ENCODE measurements at regions not wholly inside any gene's neighbourhood (a gene's known extent, or its start where the extent isn't known, plus 50 kb on each side); places are given as distances from the start of the nearest gene placed in this dataset.

GRCh38 chr2:147108548-147108947 is 736.3 kb upstream of the ACVR2A start:
- Mint-ChIP-seq H3K27ac (no peak overlapping the region), H3K4me3 (no peak overlapping the region), H3K9me3 (no peaks in the 10 kb centered on the region), H3K27me3 (ENCODE audit: low read depth) (no peaks in the 10 kb centered on the region), H3K36me3 (no peaks in the 10 kb centered on the region), H3K4me1 (no peaks in the 10 kb centered on the region)
- no peak for TF ChIP-seq CTCF (IDR thresholded peaks at IDR 0.05; ENCODE audit: unreplicated experiment)
- DNase-seq (ENCODE audit: low spot score in 2 of 2, unreplicated experiment in 2 of 2): no peak

GRCh38 chr2:147101941-147102790 is 742.7 kb upstream of the ACVR2A start:
- Mint-ChIP-seq H3K27me3 (ENCODE audit: low read depth) (no peaks in the 10 kb centered on the region), H3K4me1 (peaks cover 21% of the 10 kb centered on the region), H3K9me3 (peaks cover 5% of the 10 kb centered on the region), H3K27ac (no peak overlapping the region), H3K36me3 (peaks cover 1% of the 10 kb centered on the region), H3K4me3 (no peak overlapping the region)
- TF ChIP-seq CTCF (IDR thresholded peaks at IDR 0.05; ENCODE audit: unreplicated experiment): no peak
- no peak for DNase-seq (ENCODE audit: low spot score in 2 of 2, unreplicated experiment in 2 of 2)

GRCh38 chr2:147100406-147101035 is 744.3 kb upstream of the ACVR2A start:
- Mint-ChIP-seq H3K27ac (peak overlapping the region; percentile 93), H3K9me3 (peaks cover 10% of the 10 kb centered on the region), H3K27me3 (ENCODE audit: low read depth) (no peaks in the 10 kb centered on the region), H3K36me3 (peaks cover 1% of the 10 kb centered on the region), H3K4me3 (no peak overlapping the region), H3K4me1 (peaks cover 21% of the 10 kb centered on the region)
- DNase-seq (ENCODE audit: low spot score in 2 of 2, unreplicated experiment in 2 of 2): no peak
- TF ChIP-seq CTCF (IDR thresholded peaks at IDR 0.05; ENCODE audit: unreplicated experiment): no peak

- Mint-ChIP-seq H3K4me3 (no peak overlapping the region), H3K9me3 (peaks cover 13% of the 10 kb centered on the region), H3K27ac (peak overlapping the region; percentile 93), H3K27me3 (ENCODE audit: low read depth) (no peaks in the 10 kb centered on the region), H3K4me1 (peaks cover 21% of the 10 kb centered on the region), H3K36me3 (peaks cover 3% of the 10 kb centered on the region)
- no peak for DNase-seq (ENCODE audit: low spot score in 2 of 2, unreplicated experiment in 2 of 2)
- no peak for TF ChIP-seq CTCF (IDR thresholded peaks at IDR 0.05; ENCODE audit: unreplicated experiment)
These were observed 745.0 kb upstream of the ACVR2A start for GRCh38 chr2:147099845-147100244.

GRCh38 chr2:147098940-147099339 is 745.9 kb upstream of the ACVR2A start:
- no peak overlapping the region for H3K4me3 Mint-ChIP-seq
- DNase-seq (ENCODE audit: low spot score in 2 of 2, unreplicated experiment in 2 of 2): no peak
- no peaks in the 10 kb centered on the region for H3K27me3 Mint-ChIP-seq (ENCODE audit: low read depth)
- peaks cover 25% of the 10 kb centered on the region for H3K4me1 Mint-ChIP-seq
- peaks cover 5% of the 10 kb centered on the region for H3K36me3 Mint-ChIP-seq
- H3K27ac Mint-ChIP-seq: no peak overlapping the region
- TF ChIP-seq CTCF (IDR thresholded peaks at IDR 0.05; ENCODE audit: unreplicated experiment): no peak
- peaks cover 18% of the 10 kb centered on the region for H3K9me3 Mint-ChIP-seq

Measured in mesothelial cell of epicardium (in vitro differentiated cells).